ENCODE measurements at regions not wholly inside any gene's neighbourhood (a gene's known extent, or its start where the extent isn't known, plus 50 kb on each side); places are given as distances from the start of the nearest gene placed in this dataset.
"Not testable (repeated sequence)": the region's sequence is repeated elsewhere in the genome, so short reads cannot be mapped to it uniquely, and the experiment has no call there.

- DNase-seq (ENCODE audit: low read depth): no peak
- Histone ChIP-seq H3K4me3 (ENCODE audit: low read depth, low read length) (no peak overlapping the region), H3K36me3 (ENCODE audit: control insufficient read depth, insufficient read depth, low read length) (no peaks in the 10 kb centered on the region), H3K27me3 (ENCODE audit: control insufficient read depth, insufficient read depth, low read length) (no peaks in the 10 kb centered on the region)
- no peak for TF ChIP-seq CTCF (IDR thresholded peaks at IDR 0.05; ENCODE audit: insufficient read depth, low read length, poor library complexity, severe bottlenecking)
Observed at GRCh38 chr1:121546830-121547591, 362.2 kb downstream of the SRGAP2C start.

- not testable (repeated sequence) for H3K4me3 ChIP-seq (ENCODE audit: low read depth, low read length); H3K36me3 ChIP-seq (ENCODE audit: control insufficient read depth, insufficient read depth, low read length); H3K27me3 ChIP-seq (ENCODE audit: control insufficient read depth, insufficient read depth, low read length); DNase-seq (ENCODE audit: low read depth)
Observed at GRCh38 chr1:121547726-121548125, 363.0 kb downstream of the SRGAP2C start.

DNA sequence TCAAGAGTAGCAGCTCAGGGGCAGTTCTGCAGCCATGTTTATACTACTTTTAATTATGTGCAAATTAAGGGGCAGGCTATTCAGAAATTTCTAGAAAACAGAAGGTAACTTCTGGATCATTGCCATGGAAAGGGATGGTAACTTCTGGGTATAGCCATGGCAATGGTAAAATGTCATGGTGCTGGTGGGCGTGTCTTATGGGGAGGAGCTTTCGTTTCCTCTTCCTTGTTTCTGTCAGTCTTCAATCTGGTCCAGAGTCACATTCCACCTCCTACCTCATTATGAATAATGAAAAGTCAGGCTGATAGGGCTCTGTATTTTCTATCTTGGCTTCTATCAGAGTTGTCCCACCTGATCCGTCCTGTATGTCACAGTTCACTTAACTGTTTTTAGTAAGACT is 366.0 kb downstream of the SRGAP2C start:
- H3K27me3 ChIP-seq (ENCODE audit: control insufficient read depth, insufficient read depth, low read length); DNase-seq (ENCODE audit: low read depth); H3K36me3 ChIP-seq (ENCODE audit: control insufficient read depth, insufficient read depth, low read length); H3K4me3 ChIP-seq (ENCODE audit: low read depth, low read length): not testable (repeated sequence)

DNA sequence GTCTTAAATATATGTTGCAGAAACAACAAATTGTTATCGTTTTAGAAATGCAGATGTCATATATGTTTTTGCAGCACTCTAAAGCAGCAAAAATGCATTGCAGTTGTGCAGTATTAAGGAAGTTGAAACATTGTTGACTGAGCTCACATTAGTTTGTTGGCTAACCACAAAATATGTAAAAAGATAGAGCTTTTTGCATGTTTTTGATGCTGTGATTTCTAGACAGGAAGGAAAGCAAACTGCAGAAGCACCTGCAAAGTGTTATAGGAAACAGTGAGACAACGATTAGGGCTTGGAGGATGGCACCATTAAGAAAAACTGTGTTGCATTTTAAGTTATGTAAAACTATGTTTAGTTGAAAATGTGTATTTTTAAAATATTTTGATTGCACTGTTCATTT is 366.7 kb downstream of the SRGAP2C start:
- not testable (repeated sequence) for H3K4me3 ChIP-seq (ENCODE audit: low read depth, low read length); DNase-seq (ENCODE audit: low read depth); H3K36me3 ChIP-seq (ENCODE audit: control insufficient read depth, insufficient read depth, low read length); H3K27me3 ChIP-seq (ENCODE audit: control insufficient read depth, insufficient read depth, low read length)

DNA sequence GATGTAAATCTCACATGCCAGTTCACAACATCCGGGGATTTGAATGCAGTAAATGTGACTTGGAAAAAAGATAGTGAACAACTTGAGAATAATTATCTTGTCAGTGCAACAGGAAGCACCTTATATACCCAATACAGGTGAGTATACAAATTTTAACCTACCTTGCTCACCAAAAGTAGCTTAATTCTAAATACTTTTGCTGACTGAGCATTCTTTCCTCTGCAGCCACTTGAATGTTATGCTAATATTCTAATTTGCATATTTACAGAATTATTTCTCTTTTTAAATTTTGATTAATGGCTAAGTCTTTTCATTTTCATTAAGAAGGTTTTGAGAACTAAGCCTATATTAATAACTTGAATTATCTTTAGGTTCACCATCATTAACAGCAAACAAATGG is 371.8 kb downstream of the SRGAP2C start:
- H3K36me3 ChIP-seq (ENCODE audit: control insufficient read depth, insufficient read depth, low read length); H3K27me3 ChIP-seq (ENCODE audit: control insufficient read depth, insufficient read depth, low read length); DNase-seq (ENCODE audit: low read depth); H3K4me3 ChIP-seq (ENCODE audit: low read depth, low read length): not testable (repeated sequence)

GRCh38 chr1:121558034-121558433 is 373.3 kb downstream of the SRGAP2C start:
- not testable (repeated sequence) for H3K4me3 ChIP-seq (ENCODE audit: low read depth, low read length); H3K27me3 ChIP-seq (ENCODE audit: control insufficient read depth, insufficient read depth, low read length); DNase-seq (ENCODE audit: low read depth); H3K36me3 ChIP-seq (ENCODE audit: control insufficient read depth, insufficient read depth, low read length)

DNA sequence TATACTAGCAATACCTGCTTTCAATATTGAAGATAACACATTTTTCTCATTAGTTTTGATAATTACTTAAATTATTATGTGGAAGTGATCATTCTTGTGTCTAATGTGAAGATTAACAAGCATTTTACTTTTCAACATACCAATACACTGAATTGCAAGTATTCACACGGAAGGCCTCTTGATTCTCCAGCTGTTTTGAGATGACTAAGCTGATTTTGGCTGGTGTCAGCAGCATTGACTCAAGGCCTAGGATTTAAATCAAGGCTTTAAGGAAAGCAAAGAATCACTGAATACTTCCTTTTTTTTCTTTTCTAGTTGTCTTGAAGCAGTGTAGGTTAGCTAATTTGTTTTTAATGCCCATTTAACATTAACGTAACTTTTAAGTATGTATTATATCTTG is 373.7 kb downstream of the SRGAP2C start:
- H3K27me3 ChIP-seq (ENCODE audit: control insufficient read depth, insufficient read depth, low read length): no peaks in the 10 kb centered on the region
- H3K4me3 ChIP-seq (ENCODE audit: low read depth, low read length): no peak overlapping the region
- TF ChIP-seq CTCF (IDR thresholded peaks at IDR 0.05; ENCODE audit: insufficient read depth, low read length, poor library complexity, severe bottlenecking): no peak
- peak; percentile 51 for DNase-seq (ENCODE audit: low read depth)
- no peaks in the 10 kb centered on the region for H3K36me3 ChIP-seq (ENCODE audit: control insufficient read depth, insufficient read depth, low read length)

GRCh38 chr1:121566346-121566745 is 381.6 kb downstream of the SRGAP2C start:
- H3K4me3 ChIP-seq (ENCODE audit: low read depth, low read length): no peak overlapping the region
- DNase-seq (ENCODE audit: low read depth): no peak
- TF ChIP-seq CTCF (IDR thresholded peaks at IDR 0.05; ENCODE audit: insufficient read depth, low read length, poor library complexity, severe bottlenecking): no peak
- H3K27me3 ChIP-seq (ENCODE audit: control insufficient read depth, insufficient read depth, low read length): no peaks in the 10 kb centered on the region
- H3K36me3 ChIP-seq (ENCODE audit: control insufficient read depth, insufficient read depth, low read length): no peaks in the 10 kb centered on the region

All from kidney epithelial cell (primary cell).